Activated gamma-delta T cell treated with Interleukin-2 at 50 U/mL for 16 hours (primary cell): ENCODE measurements at regions not wholly inside any gene's neighbourhood (a gene's known extent, or its start where the extent isn't known, plus 50 kb on each side); places are given as distances from the start of the nearest gene placed in this dataset.
"Not testable (repeated sequence)": the region's sequence is repeated elsewhere in the genome, so short reads cannot be mapped to it uniquely, and the experiment has no call there.

ENCODE experiments used
- DNase-seq: peaks from one replicate; pipeline ENCODE4 v3.0.0-alpha.2; 2020

DNA sequence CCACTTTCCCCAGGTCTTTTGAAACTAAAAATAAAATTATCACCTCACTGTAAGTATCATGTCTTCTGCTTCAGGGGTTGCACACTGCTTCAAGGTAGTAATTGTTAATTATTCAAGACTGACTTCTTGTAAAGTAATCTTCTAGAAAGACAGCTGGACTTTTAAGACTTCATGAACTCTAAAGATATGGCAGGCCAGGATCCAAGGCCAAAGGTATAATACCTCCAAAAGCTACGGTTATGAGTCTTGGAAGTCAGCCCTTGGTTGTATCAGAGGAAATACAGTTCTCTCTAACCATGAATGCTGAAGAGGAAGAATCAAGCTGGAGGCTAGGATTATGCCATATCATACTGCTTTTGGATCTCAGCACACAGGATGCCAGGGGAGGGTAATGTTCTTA, 1346.8 kb upstream of the GJE1 start:
- DNase-seq: no peak

- no peak for DNase-seq
These were observed 1348.2 kb upstream of the GJE1 start for GRCh38 chr6:140784573-140784972.

- not testable (repeated sequence) for DNase-seq
These were observed 1349.2 kb upstream of the GJE1 start for GRCh38 chr6:140783504-140783903.

- DNase-seq: no peak
These were observed 1349.8 kb upstream of the GJE1 start for GRCh38 chr6:140782941-140783340.

DNA sequence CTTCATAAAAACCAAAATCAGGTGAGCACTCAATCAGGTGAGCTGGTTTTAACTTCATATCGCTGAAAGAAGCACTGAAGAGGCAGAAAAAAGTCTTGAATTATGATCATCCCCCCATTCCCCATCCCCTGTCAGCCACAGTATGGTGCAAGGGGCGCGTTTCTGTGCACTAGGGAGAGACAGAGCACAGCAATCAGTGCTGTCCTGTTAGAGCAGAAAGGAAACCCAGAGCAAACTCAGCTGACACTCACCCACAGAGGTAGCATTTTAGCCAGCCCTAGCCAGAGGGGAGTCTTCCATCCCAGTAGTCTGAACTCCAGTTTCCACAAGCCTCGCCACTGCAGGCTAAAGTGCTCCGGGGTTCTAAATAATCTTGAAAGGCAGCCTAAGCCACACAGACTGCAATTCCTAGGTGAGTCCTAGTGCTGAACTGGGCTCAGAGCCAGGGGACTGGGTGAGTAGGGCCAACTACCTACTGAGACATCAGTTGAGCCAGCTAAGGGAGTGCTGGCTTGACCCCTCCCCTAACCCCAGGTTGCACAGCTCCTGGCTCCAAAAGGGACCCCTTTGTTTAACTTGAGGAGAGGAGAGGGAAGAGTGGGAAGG, 1352.6 kb upstream of the GJE1 start:
- no peak for DNase-seq

DNA sequence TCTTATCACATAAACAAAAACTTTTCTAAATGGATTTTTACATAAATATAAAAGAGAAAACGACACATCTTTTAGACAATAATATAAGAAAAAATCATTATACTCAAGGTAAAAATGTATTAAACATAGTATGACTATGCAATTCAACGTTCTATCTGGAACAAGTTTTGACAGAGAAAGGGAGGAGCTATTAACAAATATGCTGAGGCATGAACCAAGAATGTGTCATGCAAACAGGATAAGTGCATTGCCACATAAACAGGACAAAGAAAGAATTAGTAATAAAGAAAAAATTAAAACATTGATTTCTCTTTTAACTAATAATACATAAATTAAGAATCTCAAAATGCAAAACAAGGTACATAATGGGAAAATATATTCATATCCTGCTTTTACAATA, 1353.4 kb upstream of the GJE1 start:
- no peak for DNase-seq

DNA sequence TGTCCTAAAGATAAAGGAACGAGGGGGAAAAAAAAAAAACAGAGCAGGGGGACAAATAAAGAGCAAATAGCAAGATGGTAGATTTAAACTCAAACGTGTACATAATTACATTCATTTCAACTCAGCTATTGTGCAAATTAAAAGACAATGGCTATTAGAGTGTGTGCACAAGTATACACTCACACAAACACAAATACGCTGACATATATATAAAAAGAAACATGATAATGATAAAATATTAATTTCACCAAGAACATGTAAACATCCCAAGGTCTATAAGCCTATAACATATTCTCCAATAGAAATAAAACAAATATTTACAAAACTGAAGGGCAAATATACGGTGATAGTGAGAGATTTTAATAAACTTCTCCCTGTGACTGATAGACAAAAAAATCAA, 1354.9 kb upstream of the GJE1 start:
- no peak for DNase-seq

DNA sequence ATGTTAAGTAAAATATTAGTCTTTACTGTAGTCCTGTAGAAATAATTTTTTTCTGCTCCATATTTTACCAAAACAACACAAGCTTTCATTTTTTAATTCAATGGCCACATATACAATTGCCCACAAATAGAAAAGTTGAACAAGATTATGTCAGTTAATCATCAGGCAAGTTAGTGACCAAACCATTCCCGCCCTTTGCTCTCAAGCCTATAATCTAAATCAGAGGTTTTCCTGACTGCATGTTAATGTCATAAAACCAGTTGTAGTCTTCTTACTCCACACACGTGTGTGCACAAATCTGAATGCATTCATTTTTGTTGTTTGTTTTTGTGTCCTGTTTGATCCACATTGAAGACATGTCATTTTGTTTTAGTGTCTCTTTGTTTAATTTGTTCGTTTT, 1357.7 kb upstream of the GJE1 start:
- no peak for DNase-seq

DNA sequence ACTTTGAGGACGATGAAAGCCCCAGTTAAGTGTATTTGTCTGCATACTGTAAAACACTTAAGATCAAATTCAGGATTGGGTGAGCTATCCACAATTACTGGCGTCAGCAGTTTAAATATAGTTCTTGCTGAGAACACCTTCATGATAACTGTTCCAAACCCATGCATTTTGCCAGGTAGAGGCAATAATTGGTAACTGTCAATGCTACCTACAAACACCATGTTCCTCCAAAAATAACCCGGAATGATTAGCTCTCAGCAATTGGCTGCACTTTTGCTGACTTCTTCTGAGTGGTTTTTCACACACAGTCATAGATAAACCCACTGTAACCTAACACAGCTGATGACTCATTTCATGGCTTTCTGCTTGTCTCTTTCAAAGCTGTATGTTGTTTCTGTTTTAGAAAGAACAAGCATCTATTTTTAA, 1358.6 kb upstream of the GJE1 start:
- no peak for DNase-seq

DNA sequence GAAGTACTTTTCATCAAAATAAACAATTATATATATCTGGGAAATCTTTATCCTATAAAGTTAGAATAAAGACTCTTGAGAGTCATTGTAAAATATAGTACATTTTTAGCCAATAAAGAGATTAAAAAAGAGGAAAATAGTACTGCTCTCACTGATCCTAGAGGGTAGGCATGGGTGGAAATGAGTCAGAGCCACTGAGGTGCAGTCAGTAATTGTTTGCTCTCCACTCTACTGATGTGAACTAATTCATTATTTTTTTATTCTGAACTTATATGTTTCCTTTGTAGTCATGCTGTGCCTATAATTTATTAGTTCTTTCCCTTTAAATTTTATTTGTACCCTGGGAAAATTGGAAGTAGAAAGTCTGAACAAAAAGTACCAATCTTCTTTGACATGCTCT, 1359.4 kb upstream of the GJE1 start:
- DNase-seq: no peak

DNA sequence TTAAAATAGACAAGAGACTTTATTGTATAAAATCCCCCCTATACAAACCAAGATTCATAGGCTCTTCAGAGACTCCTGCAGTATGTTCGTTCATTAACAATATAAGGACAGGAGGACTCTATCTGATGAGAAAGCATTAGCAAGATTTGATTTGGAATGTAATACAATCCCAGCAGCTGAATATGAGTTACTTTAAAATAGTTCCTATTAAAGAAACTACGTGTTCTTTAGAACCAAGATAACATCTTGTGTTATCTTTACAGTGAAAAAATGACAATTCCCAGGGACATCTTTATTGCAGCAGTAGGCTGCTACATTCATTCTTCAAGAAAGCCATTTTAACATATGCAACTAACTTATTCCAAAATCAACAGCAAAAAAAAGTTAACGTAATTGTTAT, 1360.1 kb upstream of the GJE1 start:
- DNase-seq: no peak

GRCh38 chr6:140768133-140768532, 1364.6 kb upstream of the GJE1 start:
- no peak for DNase-seq

- no peak for DNase-seq
These were observed 1365.7 kb upstream of the GJE1 start for GRCh38 chr6:140766999-140767398.

DNA sequence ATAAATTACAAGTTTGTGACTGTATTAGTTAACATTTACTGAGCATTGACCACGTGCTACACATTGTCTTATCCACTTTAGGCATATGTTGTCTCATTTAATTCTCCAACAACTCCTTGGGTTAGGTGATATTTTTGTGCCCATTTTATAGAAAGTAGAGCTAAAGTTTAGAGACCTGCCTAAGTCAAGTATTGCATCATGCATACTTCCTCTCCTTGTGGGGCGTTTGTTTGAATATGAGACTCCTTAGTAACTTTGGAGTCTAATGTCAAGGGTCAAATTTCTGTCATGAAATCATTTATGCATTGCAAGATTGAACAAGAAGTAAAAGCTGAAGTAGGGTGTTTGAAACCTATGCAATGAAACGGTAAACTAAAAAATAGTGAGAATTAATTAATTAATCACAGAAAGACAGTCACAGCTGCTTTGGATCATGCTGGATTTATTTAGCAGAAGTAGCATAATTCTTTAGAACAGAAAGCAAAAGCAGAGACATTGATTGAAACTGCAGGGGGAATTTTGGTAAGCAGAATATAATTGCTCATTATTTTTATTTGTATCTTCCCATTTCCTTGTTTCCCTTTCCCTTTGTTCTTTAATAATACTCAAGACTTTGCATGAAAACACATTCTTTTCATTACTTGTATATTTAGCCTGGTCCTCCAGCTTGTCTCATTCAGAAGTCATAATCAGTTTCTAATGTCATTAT, 1374.4 kb upstream of the GJE1 start:
- DNase-seq: no peak

- DNase-seq: no peak
These were observed 1377.8 kb upstream of the CITED2 start for GRCh38 chr6:140752234-140752633.

GRCh38 chr6:140747114-140747513, 1372.7 kb upstream of the CITED2 start:
- DNase-seq: no peak

GRCh38 chr6:140744659-140745320, 1370.3 kb upstream of the CITED2 start:
- DNase-seq: no peak

DNA sequence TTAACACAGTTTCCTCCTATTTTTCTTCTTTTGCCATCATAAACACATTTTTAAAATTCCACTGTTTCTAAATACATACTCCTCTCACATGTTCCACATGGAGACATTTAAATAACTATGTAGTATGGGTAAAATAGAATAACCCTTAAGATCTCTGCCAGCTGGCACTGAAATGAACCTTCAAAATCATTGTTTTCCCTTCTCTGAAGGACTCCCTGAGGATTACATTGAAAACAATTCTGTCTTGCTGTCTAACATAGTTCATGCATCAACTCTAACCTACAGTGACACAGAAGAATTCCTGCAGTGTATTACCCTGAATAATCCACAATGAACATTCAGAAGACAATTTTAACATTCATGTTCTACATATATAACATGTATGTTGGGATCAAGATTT, 1361.8 kb upstream of the CITED2 start:
- no peak for DNase-seq

- DNase-seq: no peak
These were observed 1358.5 kb upstream of the CITED2 start for GRCh38 chr6:140732991-140733390.

DNA sequence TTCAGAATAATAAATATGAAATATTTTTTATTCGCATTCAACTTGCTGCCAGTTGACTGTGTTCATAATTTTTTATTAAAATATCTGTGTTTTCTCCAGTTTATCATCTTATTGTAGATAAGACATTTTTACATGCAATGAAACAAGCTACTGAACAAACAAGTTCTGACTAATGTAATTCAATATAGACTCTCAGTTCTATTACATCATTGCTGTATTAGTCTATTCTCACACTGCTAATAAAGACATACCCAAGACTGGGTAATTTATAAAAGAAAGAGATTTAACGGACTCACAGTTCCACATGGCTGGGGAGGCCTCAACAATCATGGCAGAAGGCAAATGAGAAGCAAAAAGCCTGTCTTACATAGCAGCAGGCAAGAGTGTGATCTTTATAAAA, 1357.7 kb upstream of the CITED2 start:
- DNase-seq: no peak

- no peak for DNase-seq
These were observed 1357.3 kb upstream of the CITED2 start for GRCh38 chr6:140731741-140732140.

GRCh38 chr6:140729521-140729920, 1355.1 kb upstream of the CITED2 start:
- no peak for DNase-seq

DNA sequence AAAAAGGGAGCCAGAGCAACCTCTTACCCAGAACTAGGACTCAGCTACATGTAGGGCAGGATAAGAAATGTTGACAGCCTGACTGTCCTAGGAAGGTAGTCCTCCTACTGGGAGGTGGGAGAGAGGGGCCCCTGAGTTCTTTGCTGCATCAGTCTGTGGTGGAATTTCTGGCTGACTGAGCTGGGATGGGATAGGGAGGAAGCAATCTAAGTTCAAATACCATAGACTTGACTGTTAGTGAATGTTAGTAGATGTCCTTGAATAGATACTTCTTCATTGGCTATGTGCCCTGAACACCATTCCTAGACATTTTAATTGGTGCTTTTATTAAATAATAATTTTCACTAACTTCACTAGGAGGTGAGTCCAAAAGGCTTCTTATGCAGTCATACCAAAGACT, 1343.6 kb upstream of the CITED2 start:
- DNase-seq: no peak

DNA sequence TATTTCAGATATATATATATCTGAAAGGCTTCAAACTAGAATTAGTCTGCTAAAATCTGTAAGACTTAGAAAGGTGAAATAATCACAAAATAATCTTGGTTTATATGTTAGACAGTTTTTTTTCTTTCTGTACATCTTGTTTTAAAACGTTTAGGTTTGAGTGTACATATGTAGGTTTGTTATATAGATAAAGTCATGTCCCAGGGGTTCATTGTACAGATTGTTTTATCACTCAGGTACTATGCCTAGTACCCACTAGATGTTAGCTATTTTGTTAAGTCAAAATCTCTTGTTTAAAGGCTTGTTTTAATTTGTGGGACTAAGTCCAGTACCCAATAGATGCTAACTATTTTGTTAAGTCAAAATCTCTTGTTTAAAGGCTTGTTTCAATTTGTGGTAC, 1339.0 kb upstream of the CITED2 start:
- DNase-seq: no peak
